Lower lobe of right lung (tissue), 2 donors: ENCODE measurements at regions not wholly inside any gene's neighbourhood (a gene's known extent, or its start where the extent isn't known, plus 50 kb on each side); places are given as distances from the start of the nearest gene placed in this dataset.

Experiments
- ATAC-seq, 2 donors: fragments of 200-7000 bp; cut with Tn5 transposase; one replicate each; pipeline ENCODE4 v1.9.1; 2020 to 2022; ENCODE audit warnings: mild to moderate bottlenecking in 2 of 2, moderate library complexity in 2 of 2
- DNase-seq: peaks from one replicate; pipeline ENCODE4 v3.0.0-alpha.2; 2020
- H3K27ac ChIP-seq: fragments of 200-600 bp; one replicate; pipeline ENCODE4 v1.8.0; 2022
- H3K27me3 ChIP-seq: fragments of 200-600 bp; one replicate; pipeline ENCODE4 v1.8.0; 2022; ENCODE audit warnings: low read depth
- H3K36me3 ChIP-seq: fragments of 200-600 bp; one replicate; pipeline ENCODE4 v1.8.0; 2022; ENCODE audit warnings: mild to moderate bottlenecking
- H3K4me1 ChIP-seq: fragments of 200-600 bp; one replicate; pipeline ENCODE4 v1.8.0; 2022
- H3K4me3 ChIP-seq: fragments of 200-600 bp; one replicate; pipeline ENCODE4 v1.8.0; 2022; ENCODE audit warnings: mild to moderate bottlenecking
- H3K9me3 ChIP-seq: fragments of 200-600 bp; one replicate; pipeline ENCODE4 v1.8.0; 2022
- CTCF ChIP-seq: fragments of 200-600 bp; IDR thresholded peaks from one replicate; pipeline ENCODE4 v1.8.0; 2022; ENCODE audit warnings: antibody characterized with exemption, mild to moderate bottlenecking
- intact Hi-C: fragments of 100-400 bp; cut with DNase I; formaldehyde crosslinking; loops from one replicate; pipeline ENCODE4 v1.11.0; 2022
- donor health status: DM: no; HTN: yes; CAD: no; lungs with severe emphysema.

- TF ChIP-seq CTCF = no peak
- Histone ChIP-seq H3K9me3 (no peaks in the 10 kb centered on the region), H3K4me3 (no peak overlapping the region), H3K4me1 (no peaks in the 10 kb centered on the region), H3K36me3 (no peaks in the 10 kb centered on the region), H3K27me3 (no peaks in the 10 kb centered on the region), H3K27ac (no peak overlapping the region)
- DNase-seq (no peak), ATAC-seq (no peak)
- intact Hi-C loops = no loop called here
Measured at GRCh38 chr11:11177156-11177808, 175.8 kb downstream of the CSNK2A3 start.

GRCh38 chr11:11173316-11174025 is 179.6 kb downstream of the CSNK2A3 start:
- DNase-seq = no peak
- Histone ChIP-seq H3K4me3 (no peak overlapping the region), H3K9me3 (no peaks in the 10 kb centered on the region), H3K4me1 (no peaks in the 10 kb centered on the region), H3K36me3 (no peaks in the 10 kb centered on the region), H3K27me3 (no peaks in the 10 kb centered on the region), H3K27ac (no peak overlapping the region)
- intact Hi-C loops = no loop called here
- no peak for TF ChIP-seq CTCF
- no peak for ATAC-seq

- DNase-seq (no peak), ATAC-seq (no peak)
- Histone ChIP-seq H3K27me3 (no peaks in the 10 kb centered on the region), H3K4me1 (no peaks in the 10 kb centered on the region), H3K4me3 (no peak overlapping the region), H3K9me3 (no peaks in the 10 kb centered on the region), H3K36me3 (no peaks in the 10 kb centered on the region), H3K27ac (no peak overlapping the region)
- intact Hi-C loops = no loop called here
- TF ChIP-seq CTCF = no peak
Measured at GRCh38 chr11:11171854-11172253, 181.2 kb downstream of the CSNK2A3 start.

- Histone ChIP-seq H3K27me3 (no peaks in the 10 kb centered on the region), H3K4me1 (no peaks in the 10 kb centered on the region), H3K36me3 (no peaks in the 10 kb centered on the region), H3K9me3 (no peaks in the 10 kb centered on the region), H3K27ac (no peak overlapping the region), H3K4me3 (no peak overlapping the region)
- ATAC-seq (no peak), DNase-seq (no peak)
- TF ChIP-seq CTCF = no peak
- intact Hi-C loops = no loop called here
Measured at GRCh38 chr11:11171285-11171684, 181.8 kb downstream of the CSNK2A3 start.

- Histone ChIP-seq H3K4me3 (no peak overlapping the region), H3K27ac (no peak overlapping the region), H3K36me3 (no peaks in the 10 kb centered on the region), H3K27me3 (no peaks in the 10 kb centered on the region), H3K4me1 (no peaks in the 10 kb centered on the region), H3K9me3 (no peaks in the 10 kb centered on the region)
- TF ChIP-seq CTCF = no peak
- DNase-seq (no peak), ATAC-seq (no peak)
- intact Hi-C loops = no loop called here
Measured at GRCh38 chr11:11170352-11171084, 182.5 kb downstream of the CSNK2A3 start.
